ENCODE measurements at regions not wholly inside any gene's neighbourhood (a gene's known extent, or its start where the extent isn't known, plus 50 kb on each side); places are given as distances from the start of the nearest gene placed in this dataset.
"Not testable (repeated sequence)": the region's sequence is repeated elsewhere in the genome, so short reads cannot be mapped to it uniquely, and the experiment has no call there.

DNA sequence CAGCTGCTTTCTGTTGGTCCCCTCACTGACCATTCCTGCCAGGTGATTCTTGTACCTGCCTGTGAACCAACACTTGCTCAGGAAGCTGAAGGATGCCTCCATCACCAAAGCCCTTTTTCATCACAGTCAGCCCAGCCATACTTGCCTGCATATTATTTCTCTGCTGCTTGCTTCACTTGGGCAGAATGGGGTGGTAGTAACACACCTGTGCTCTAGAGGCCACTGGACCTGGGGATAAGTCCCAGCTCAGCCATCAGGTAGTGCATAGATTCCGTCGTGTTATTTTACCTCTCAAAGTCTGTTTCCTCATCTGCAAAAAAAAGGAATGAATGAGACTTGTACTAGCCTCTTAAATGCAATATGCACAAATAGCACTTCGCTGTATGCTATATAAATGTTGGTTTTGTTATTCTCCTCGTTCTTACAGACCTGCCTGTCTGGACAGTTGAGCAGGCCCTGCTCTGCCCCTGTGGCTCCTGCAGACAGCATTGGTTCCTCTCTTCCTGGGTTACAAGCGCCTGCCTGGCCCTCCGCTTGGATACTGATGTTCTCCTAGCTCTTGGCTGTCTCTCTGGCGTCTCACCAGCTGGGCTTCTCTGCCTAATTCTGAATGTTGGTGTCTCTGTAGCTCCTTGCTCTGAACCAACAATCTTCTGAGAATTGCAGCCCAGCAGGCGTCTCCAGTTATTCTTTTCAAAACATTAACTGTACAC is 151.8 kb downstream of the UNC5CL start:
- no peak for DNase-seq (ENCODE audit: low read depth in 2 of 2)

DNA sequence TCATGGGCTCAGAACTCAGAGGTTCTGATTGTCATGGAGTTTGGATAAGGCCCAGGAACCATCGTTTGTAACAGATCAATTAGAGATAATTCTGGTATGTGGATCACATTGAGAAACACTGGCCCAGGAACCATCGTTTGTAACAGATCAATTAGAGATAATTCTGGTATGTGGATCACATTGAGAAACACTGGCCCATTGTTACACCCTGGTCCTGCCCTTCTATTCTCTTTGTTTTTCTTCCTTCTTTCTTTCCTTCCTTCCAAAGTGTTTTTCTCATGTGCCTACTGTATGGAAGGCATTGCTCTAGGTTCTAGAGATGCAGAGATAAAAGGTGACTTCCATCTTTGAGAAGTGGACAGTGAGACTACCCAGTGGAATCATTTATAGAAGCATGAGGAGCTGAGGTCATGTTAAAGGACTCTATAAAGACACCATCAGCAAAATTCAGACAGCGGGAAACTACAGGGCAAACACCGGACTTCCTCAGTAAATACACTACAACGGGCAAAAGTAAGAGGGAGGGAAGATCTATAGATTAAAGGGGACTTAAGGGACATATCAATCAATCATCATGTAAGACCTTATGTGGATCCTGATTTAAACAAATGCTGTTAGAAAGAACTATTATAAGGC is 153.8 kb downstream of the UNC5CL start:
- no peak for DNase-seq (ENCODE audit: low read depth in 2 of 2)

DNA sequence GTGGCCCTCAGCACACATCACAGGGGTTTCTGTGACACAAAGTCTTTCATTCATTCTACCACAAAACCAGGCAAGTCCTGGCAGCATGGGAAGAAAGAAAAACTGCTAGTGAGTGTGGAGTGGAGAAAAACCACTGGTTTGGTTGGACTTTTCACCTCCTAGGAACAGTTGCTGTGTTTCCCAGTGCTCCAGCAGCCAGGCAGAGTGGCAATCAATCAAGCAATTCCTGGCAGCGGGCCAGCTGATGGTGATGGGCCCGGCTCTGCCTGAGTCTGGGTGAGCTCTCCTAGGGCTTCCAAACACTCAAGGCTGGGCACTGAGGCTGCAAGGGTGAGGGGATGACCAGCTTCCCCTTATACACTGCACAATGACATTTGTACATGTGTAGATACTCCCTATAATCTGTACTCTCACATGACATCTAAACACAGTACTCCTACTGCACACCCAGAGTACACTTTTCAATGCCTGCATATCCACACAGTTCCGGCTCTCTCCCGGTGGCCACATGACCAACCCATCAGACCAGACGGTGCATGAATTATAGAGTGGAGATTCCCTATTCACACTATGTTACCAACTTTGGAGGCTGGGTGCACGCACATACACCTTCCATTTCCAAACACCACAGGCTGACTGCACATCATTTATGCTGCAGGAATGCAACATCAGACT is 156.6 kb downstream of the UNC5CL start:
- no peak for DNase-seq (ENCODE audit: low read depth in 2 of 2)

DNA sequence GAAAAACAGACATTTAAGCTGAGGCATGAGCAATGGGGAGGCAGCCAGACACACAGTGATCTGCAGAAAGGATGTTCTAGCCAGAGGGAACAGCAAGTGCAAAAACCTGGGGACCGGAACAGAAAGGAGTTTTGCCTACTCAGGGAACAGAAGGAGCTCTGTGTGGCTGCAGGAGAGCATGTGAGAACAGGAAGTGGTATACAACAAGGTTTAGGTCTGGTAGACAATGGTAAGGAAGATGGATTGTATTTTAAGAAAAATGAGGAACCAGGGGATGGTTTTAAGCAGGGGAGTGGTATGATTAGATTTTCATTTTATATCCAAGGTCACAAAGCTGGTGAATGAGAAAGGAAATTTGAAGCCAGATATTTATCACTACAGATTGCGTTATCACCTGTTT is 157.5 kb downstream of the UNC5CL start:
- no peak for DNase-seq (ENCODE audit: low read depth in 2 of 2)

DNA sequence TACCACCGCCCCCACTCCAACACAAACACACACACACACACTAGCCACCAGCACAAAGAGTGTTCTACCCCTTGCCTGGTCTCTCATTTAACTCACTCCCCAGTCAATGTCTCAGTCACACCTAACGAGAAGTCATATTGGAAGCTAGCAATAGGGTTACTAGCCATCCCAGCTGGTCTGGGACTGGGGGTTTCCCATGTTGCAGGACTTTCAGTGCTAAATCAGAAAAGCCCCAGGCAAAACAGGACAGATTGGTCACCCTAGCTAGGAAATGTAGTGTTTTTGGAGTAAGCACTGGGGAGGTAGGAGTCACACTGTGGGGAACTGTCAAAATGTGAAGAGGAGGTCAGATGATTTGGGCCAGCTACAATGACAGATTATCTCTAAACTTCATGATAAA is 158.1 kb downstream of the UNC5CL start:
- no peak for DNase-seq (ENCODE audit: low read depth in 2 of 2)

DNA sequence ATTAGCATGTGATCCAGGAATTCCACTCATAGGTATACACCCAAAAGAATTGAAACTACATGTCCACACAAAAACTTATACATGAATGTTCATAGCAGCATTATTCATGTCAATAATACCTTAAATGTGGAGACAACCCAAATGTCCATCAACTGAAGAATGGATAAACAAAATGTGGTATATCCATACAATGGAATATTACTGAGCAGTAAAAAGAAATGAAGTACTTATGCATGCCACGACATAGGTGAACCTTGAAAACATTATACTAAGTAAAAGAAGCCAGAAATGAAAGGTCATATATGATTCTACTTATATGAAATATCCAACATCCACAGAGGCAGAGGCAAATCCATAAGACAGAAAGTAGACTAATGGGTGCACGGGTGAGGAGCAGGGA is 159.9 kb downstream of the UNC5CL start:
- no peak for DNase-seq (ENCODE audit: low read depth in 2 of 2)

DNA sequence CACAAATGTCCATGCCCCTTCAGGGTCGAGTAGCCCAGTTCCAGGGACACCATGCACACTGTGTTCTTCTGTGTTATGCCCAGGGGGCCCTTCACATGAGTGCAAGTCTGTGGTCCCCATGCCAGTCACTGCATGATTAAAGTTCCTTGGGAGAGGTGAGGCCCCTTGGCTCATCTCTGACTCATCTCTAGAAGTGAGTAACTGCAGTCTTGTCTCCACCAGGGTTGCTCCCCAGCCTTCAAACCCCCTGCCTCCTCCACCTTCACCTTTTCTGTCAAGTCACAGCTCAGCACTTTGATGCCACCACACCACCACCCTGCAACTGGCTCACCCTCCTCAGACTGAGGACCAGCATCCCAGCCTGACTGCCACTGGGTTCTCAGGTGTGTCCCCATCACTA is 161.7 kb downstream of the UNC5CL start:
- DNase-seq (ENCODE audit: low read depth in 2 of 2): no peak

DNA sequence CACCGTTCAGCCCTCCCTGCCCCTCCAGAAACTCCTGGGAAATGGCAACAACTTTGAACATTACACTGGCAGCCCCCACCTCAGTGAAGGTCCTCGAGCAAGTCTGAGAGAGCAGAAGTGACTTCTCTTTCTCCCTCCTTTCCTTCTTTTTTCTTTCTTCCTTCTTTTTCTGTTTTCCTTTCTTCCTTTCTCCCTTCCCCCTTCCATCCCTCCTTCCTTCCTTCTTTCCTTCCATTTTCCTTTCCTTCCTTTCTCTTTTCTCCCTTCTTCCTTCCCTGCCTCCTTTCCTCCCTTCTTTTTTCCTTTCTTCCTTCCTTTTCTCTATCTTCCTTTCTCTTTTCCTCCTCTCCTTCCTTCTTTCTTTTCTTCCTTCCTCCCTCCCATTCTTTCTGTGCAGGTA is 162.7 kb downstream of the UNC5CL start:
- no peak for DNase-seq (ENCODE audit: low read depth in 2 of 2)

DNA sequence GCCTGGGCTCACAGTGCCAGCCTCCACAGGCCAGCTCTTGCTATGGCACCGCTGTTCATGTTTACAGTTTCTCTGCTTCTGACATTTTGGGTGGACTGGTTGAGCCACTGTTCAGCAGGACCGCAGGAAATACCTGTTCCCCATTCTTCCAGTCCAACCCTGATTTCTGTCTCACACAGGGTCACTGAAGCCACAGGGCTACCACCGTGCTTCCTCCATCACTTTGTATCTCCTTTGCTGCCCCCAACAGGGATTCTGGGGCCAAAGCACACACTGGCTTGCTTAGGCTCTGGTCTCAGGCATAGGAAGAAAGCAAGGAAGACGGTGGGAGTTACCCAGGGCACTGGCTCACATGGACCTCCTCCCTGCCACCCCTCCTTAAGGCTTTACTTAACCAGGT is 164.5 kb downstream of the UNC5CL start:
- DNase-seq (ENCODE audit: low read depth in 2 of 2): no peak

DNA sequence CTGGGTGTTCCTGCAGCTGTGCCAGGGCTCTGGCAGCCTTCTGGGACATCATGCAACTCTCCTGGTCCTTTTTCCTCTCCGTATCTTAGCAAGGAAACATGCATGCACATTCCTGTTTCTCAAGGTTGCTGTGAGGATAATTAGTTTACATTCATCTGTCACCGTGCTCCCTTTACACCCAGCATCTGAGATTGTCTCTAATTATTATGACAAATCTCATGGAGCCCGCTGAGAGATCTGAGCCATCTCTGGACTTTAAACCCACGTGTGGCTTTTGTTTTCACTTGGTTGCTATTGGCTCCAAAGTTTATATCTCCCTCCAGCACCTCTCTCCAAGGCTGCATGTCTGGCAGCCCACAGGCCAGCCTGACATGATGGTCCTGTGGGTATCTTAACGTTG is 167.6 kb downstream of the UNC5CL start:
- DNase-seq (ENCODE audit: low read depth in 2 of 2): no peak

DNA sequence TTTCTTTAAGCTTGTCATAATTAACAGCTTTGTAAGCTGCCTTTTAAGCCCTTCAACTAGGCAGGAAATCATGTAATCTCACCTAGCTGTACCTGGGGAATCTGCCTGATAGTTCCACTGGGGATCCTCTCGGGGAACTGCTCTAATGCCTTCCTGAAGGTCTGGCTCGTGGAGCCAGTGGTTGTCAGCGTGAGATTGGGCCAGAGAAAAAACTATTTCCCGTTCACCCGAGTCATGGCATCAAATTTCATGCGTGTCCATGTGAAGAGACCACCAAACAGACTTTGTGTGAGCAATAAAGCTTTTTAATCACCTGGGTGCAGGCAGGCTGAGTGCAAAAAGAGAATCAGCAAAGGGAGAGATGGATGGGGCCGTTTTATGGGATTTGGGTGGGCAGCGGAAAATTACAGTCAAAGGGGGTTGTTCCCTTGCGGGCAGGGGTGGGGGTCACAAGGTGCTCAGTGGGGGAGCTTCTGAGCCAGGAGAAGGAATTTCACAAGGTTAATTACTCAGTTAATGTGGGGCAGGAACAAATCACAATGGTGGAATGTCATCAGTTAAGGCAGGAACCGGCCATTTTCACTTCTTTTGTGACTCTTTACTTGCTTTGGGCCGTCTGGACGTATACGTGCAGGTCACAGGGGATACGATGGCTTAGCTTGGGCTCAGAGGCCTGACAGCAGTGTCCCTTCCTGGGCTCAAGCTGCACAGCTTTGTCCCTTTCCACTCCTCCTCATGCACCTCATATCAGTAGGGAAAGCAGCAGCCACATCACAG is 170.7 kb downstream of the UNC5CL start:
- not testable (repeated sequence) for DNase-seq (ENCODE audit: low read depth in 2 of 2)

DNA sequence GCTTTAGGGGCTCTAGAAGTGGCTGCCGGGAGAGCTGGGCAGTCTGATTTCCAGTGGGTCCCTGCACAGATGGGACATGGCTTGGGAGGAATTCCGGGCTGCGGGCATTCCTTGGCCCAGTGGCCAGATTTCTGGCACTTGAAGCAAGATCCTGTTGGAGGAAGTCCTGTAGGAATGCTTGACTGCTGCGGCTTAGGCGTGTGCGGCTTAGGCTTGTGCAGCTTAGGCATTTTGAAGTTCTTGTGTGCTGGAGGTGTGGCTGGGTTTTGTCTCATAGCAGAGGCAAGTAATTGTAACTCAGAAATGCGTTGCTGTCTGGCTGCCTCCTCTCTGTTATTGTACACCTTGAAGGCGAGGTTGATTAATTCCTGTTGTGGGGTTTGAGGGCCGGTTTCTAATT is 171.5 kb downstream of the UNC5CL start:
- not testable (repeated sequence) for DNase-seq (ENCODE audit: low read depth in 2 of 2)

DNA sequence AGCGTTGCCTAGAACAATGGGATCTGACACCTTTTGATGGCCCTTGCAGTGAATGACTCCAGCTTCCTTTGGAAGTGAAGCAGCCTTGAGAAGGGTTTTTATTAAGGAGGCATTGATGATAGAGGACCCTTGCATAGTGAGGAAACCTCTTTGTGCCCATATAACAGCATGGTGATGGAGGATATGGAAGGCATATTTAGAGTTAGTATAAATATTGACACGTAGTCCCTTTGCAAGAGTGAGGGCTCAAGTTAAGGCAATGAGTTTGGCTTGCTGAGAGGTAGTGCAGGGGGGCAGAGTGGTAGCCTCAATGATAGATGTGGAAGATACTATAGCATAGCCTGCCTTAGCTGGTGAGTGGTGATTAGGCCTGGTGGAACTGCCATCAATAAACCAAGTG is 173.8 kb downstream of the UNC5CL start:
- not testable (repeated sequence) for DNase-seq (ENCODE audit: low read depth in 2 of 2)

DNA sequence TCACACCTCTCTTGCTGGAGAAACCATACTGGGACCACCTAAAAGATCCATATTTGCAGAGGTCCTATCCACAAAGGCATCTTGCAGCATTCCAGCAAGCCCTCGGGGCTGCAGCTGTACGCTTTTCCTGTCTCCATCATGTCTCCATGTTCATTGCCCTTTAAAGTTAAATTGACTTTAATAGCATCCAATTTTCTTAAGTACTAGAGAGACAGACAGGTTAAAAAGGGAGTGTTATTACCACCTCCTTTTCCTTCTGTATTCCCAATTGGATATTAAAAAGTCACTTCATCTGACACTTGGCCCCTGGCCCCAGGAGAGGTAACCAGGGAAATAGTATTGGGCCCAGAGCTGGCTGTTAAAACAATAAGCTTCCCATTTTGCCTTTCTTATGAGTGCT is 178.6 kb downstream of the UNC5CL start:
- DNase-seq (ENCODE audit: low read depth in 2 of 2): no peak

DNA sequence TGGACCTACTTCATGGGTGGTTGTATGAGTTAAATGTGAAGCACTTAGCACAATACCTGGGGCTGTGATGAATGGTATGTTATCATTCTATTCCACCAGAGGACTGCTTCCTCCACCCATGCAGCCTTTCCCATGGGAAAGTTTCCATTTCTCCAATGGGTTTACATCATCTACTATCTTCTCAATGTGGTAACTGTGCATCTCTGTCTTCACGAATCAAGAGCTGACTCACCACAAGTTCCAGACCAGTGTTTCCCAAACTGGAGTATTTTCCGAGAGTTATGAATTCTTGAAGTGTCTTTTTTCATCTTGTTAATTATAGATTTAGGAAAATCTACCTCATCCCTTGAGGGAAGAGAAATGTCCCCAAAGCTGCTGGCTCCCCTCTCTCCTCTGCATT is 182.8 kb downstream of the UNC5CL start:
- DNase-seq (ENCODE audit: low read depth in 2 of 2): no peak

DNA sequence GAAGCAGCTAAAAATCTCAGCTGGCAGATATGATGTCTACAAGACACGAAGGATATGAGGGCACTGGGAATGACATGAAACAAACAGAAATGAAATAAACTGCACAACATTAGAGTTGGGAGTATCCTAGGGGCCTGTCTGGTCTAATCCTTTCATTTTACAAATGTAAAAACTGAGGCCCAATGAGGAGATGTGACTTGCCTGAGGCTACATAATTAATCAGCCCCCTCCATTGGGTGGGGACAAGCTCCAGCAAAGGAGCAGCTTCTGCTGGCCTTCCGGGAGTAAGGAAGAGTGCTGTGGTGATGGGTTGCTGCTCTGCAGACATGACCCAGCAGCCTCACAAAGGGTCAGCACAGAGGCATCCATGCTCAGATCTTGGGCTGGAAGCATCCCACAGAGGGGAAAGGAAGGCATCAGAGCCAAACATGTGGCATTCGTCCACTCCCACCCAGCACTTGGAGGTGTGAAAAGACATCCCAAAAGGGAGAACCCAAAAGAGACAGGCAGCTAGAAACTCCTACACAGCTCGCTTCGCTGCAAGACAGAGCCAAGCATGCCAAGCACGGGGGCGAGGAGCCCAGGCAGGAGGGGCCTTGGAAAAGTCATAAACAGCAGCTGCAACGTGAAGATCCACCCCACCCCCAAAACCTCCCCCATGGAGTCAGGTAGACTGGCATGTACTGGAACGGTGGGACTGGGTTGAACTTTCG is 183.7 kb downstream of the UNC5CL start:
- DNase-seq (ENCODE audit: low read depth in 2 of 2): no peak

DNA sequence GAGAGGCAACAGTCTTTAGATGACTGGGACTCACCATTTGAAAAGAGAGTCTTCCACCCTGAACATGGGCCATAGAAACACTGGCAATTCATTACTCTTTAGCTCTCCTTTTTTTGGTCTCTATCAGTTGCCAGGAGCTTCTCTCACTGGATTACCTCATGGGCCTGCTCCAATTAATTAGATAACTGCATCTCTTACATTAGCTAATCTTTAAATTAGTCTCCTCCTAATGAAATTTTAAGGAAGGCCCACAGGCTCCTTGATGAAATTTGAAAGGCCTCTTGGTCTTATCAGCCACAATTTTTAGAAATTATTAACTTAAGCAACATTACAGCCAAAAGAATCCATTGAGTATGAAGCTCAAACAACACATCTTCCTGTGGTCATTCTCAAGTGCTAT is 184.4 kb downstream of the UNC5CL start:
- DNase-seq (ENCODE audit: low read depth in 2 of 2): no peak

DNA sequence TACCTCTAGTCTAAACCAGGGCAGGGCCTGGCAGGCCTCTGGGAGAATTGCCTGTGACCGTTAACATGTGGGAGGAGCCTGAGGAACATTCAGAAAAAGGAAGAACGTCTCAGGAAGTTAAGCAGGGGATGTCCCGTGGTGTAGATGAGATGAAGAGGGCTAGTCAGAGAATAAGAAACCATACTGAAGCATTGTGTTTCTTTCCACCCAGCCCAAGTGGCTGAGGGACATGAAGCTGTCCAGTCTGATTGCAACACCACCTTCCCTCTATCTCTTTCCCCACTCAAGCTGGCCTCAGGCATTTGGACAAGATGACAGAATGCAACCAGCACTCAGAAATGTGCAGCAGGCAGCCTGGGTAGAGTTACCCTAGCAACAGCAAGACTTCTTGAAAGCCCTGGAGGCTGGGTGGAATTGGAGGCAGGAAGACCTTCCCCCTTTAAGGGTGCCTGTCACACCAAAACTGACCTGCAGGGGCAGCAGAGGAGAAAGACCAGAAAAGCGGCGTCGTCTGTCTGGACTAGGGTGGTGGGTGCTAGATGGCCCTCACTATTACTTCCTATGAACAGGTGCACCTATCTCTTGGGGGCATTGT is 186.1 kb downstream of the UNC5CL start:
- DNase-seq (ENCODE audit: low read depth in 2 of 2): no peak

DNA sequence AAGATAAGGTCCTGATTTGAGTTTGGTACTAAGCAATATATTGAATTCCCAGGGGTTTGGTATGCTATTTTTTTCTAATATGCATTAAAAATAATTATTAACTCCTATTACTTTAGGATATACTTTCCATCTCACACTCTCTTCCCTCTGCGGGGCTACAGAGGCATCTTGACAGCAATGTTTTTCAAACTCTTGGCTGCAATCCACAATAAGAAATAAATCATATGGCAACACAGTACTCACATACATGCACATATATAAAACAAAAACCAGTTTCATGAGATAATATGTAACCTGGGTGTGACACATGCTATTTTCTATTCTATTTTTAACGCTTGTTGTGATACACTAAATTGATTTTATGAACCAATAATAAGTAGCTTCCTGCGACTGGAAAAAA is 189.5 kb downstream of the UNC5CL start:
- DNase-seq (ENCODE audit: low read depth in 2 of 2): no peak

DNA sequence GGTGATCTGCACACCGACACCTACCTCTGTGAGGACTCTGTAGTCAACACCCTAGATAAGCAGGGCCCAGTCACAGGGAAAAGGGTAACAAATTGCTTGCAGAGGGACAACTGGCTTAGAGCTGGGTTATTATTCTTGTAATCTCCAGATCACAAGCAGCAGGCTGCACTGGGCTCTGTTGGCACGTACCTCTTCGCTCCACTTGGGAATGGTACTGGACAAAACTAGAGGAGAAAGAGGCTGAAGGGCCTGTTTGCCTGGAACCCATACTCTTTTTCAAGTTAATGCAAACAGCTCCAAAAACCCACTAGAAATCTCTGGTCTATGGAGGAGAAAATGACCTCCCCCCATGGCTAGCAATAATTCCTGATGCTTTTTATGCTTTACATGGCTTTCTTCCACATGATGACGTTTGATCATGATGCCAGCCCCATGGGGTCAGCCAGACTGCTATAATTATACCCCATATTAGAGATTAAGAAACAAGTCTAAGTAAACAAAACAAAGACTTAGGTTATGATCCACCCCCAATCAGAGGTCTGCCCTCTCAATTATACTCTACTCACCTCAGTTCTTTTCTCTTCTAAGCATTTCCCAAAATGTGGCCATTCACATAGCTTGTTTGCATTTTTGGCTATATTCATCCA is 190.0 kb downstream of the UNC5CL start:
- no peak for DNase-seq (ENCODE audit: low read depth in 2 of 2)

DNA sequence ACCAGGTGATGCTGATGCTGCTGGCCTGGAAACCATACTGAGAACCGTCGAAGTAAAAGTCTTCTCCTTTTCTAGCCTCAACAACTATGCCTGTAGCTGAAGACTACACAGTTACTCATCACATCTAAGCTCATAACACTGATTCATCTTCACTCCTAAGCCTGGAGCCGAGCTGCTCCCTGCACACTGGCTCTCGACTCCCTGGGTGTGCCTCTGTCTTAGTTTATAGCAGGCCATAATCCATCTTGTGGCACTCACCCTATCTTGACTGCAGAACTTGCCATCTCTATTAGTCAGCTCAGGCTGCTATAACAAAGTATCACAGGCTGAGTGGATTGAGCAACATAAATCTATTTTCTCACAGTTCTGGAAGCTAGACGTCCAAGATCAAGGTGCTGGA is 191.0 kb downstream of the UNC5CL start:
- DNase-seq (ENCODE audit: low read depth in 2 of 2): no peak
